ENCODE measurements at regions not wholly inside any gene's neighbourhood (a gene's known extent, or its start where the extent isn't known, plus 50 kb on each side); places are given as distances from the start of the nearest gene placed in this dataset.
"Not testable (repeated sequence)": the region's sequence is repeated elsewhere in the genome, so short reads cannot be mapped to it uniquely, and the experiment has no call there.

DNA sequence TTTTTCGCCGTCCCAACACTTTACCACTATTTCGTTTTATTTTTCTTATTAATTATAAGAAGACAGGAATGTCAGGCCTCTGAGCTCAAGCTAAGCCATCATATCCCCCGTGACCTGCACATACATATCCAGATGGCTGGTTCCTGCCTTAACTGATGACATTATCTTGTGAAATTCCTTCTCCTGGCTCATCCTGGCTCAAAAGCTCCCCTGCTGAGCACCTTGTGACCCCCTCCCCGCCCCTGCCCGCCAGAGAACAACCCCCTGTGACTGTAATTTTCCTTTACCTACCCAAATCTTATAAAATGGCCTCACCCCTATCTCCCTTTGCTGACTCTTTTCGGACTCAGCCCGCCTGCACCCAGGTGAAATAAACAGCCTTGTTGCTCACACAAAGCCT lies 978.9 kb downstream of the EPHA3 start:
- TF ChIP-seq, protein P1, sequence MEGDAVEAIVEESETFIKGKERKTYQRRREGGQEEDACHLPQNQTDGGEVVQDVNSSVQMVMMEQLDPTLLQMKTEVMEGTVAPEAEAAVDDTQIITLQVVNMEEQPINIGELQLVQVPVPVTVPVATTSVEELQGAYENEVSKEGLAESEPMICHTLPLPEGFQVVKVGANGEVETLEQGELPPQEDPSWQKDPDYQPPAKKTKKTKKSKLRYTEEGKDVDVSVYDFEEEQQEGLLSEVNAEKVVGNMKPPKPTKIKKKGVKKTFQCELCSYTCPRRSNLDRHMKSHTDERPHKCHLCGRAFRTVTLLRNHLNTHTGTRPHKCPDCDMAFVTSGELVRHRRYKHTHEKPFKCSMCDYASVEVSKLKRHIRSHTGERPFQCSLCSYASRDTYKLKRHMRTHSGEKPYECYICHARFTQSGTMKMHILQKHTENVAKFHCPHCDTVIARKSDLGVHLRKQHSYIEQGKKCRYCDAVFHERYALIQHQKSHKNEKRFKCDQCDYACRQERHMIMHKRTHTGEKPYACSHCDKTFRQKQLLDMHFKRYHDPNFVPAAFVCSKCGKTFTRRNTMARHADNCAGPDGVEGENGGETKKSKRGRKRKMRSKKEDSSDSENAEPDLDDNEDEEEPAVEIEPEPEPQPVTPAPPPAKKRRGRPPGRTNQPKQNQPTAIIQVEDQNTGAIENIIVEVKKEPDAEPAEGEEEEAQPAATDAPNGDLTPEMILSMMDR (IDR thresholded peaks at IDR 0.05; ENCODE audit: poor library complexity, severe bottlenecking): not testable (repeated sequence)
- not testable (repeated sequence) for TF ChIP-seq TAF1 (IDR thresholded peaks at IDR 0.05; ENCODE audit: low read depth); EZH2 (IDR thresholded peaks at IDR 0.05; ENCODE audit: borderline replicate concordance, insufficient read depth, low read length, poor library complexity, severe bottlenecking)
